NCI-H524 (cell line): ENCODE measurements at regions not wholly inside any gene's neighbourhood (a gene's known extent, or its start where the extent isn't known, plus 50 kb on each side); places are given as distances from the start of the nearest gene placed in this dataset.
"Not testable (repeated sequence)": the region's sequence is repeated elsewhere in the genome, so short reads cannot be mapped to it uniquely, and the experiment has no call there.

Source experiments
- DNase-seq, 2 experiments: peaks; one replicate each; lab custom pipeline; 2025; lab: John Stamatoyannopoulos, UW

DNA sequence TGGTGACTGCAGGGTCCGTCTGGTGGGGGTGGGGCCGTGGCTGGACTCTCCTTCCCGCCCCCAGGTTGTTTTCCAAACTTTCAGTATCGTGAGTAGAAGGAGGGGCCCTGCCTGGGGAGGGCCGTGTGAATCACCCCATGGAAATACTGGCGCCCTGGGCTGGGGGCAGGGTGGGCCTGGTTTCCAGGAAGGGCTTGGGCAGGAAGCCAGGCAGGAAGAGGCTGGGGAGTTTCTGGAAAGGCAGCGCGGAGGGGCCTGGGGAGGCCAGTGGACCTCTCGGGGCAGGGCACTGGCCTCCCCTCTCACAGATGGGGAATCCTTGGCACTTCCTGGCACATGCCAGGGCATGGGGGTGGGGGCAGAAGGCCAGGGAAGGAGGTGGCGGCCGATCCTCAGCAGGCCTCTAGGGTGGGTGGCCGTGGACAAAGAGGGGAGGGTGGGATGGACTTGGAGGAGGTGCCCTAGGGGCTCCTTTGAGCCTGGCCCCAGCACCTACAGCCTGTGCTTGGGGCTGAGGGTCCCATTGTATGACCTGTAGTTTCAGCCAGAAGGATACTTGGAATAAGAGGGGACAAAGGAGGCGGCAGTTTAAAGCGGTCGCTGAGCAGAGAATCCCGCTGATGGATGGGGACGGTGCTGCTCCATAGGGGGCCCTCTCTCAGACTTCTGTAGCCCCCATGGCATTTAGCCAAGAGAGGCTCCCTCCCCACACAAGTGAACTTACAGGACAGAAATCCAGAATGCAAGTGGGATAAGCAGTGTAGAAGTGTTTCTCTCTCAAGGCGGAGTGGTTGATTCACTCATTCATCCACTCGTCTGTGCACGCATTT lies 56.5 kb upstream of the GATA2 start:
- no peak for DNase-seq

DNA sequence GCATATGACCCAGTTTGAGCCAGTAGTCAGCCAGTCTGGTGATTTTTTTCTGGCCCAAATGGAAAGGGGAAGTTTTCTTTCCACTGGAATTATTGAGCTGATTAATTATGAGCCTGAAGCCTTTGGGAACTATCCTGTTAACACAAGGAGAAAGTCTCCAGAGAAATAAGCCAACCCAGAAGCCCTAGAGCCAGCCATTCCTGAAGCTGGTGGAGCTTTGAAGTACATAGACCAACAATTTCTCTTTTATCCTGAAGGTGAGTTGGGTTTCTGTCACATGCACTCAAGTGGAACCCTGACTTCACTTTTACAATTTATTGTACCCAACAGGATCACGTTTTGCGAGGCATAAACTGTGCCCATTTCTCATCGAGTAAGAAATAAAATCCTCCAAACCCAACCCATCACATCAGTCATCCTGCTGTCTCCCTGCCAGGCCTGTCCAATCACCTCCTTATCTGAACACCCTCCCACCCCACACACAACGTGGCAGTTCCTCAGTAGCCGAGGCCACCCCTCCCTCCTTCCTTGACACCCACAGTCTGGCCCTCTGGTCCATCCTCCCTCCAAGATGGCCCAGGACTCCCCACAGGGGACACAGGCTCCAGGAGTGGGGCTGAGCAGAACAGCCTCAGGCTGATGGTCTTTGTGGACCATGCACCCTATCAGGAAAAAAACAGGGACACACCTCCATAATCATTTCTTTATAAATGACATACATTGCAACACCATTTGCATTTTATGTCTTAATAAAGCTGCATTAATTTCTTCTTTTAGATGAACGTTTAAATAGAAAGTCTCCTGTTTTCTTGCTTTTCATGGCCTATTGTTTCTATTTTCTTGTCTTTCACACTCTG lies 55.7 kb upstream of the GATA2 start:
- DNase-seq, result no peak

DNA sequence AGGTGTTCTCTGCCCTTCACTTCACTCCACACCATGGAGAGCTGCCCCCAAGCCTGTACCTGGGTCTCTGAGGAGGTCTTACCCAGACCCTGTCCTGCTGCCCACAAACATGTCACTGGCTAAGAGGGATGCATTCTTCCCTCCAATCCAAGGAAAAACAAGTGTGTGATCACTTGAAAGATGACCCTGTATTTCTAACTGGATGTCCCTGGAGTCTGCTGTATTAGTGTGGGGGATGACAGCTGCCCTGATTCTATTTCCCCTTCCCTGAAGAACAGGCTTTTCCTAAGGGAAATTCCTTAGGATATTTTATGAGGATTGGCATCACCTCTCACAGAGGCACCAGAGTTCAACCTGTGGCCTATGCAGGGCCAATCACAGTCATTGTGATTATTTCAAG lies 55.0 kb upstream of the GATA2 start:
- no peak for DNase-seq

DNA sequence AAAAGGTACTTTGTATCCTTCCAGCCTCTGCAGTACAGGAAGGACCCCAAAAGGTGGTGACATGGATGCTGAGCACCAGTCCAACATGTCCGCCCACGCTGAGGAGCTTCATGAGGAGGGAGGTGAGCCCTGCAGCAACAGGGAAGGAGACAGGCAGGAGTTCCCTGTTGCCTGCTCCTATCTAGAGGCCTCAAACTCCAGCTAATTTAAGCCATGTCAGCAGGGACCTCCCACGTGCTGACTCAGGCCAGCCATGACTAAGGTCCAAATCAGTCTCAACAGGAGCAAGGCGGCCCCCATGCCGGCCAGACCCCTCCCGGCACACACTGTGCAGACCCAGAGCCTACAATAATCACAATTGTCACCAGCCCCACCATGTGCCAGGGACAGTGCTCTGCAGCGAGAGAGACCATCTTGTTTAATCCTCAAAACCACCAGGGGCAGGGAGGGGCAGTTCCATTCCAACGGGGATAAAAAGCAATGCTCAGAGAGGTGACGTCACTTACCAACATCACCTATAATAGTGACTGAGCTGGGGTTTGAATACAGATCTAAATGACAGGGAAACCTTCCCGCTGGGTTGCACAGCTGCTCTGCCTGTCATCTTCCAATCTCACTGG lies 54.5 kb upstream of the GATA2 start:
- DNase-seq, result no peak

DNA sequence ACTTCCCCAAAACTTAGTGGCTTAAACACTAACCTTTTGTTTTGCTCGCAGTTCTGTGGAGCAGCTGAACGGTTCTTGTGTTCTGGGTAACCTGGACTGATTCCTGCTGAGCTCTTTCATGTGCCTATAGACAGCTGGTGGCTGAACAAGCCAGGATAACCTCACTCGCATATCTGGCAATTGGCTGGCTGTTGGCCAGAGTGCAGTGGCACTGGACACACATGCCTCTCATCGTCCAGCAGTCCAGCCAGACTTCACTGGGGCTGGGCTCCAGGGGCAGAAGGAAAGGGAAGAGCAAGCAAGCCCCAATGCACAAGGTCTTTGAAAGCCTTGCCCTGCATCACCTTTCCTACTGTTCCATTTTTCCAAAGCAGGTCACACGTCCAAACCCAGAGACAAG lies 53.6 kb upstream of the GATA2 start:
- no peak for DNase-seq

DNA sequence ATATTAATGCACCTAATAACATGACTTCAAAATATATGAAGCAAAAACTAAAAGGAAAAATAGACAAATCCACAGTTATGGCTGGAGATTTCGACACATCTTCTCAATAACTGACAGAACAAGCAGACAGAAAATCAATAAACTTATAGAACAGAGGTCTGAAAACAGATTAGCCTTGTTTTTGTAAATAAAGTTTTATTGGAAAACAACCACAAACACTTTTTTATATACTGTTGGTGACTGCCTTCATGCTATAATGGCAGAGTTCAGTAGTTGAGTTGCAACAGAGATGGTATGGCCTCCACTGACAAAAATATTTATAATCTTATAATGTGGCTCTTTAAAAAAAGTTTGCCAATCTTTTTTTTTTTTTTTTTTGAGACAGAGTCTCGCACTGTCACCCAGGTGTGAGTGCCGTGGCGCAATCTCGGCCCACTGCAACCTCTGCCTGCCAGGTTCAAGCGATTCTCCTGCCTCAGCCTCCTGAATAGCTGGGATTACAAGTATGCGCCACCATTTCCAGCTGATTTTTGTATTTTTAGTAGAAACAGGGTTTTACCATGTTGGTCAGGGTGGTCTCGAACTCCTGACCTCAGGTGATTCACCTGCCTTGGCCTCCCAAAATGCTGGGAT lies 52.2 kb upstream of the GATA2 start:
- DNase-seq, result no peak

DNA sequence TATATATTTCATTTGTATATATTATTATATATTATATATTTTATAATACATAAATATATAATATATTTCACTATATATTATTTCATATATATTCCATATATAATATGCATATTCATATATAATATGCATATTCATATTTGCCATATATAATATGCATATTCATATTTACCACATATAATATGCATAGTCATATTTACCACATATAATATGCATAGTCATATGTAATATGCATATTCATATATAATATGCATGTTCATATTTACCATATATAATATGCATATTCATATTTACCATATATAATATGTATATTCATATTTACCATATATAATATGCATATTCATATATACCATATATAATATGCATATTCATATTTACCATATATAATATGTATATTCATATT lies 51.2 kb upstream of the GATA2 start:
- no peak for DNase-seq

DNA sequence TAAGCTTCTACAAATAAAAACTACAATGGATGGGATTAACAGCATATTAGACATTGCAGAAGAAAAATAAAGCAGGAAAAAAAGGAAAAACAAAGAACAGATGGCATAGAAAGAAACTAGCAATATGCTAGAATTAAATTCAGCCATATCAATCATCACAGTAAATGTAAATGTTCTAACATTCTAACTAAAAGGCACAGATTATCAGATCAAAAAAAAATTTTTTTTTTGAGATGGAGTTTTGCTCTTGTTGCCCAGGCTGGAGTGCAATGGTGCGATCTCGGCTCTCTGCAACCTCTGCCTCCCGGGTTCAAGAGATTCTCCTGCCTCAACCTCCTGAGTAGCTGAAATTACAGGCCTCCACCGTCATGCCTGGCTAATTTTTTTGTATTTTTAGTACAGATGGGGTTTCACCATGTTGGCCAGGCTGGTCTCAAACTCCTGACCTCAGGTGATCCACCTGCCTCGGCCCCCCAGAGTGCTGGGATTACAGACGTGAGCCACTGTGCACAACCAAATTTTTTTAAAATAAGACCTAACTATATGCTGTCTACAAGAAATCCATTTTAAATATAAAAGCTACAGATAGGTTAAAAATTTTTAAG lies 50.7 kb upstream of the GATA2 start:
- not testable (repeated sequence) for DNase-seq
